Osteocyte (in vitro differentiated cells): ENCODE measurements at regions not wholly inside any gene's neighbourhood (a gene's known extent, or its start where the extent isn't known, plus 50 kb on each side); places are given as distances from the start of the nearest gene placed in this dataset.

Experiments used
- DNase-seq: peaks from one replicate; pipeline ENCODE4 v3.0.0; 2021; ENCODE audit warnings: mixed read lengths; ENCODE audit not compliant: unreplicated experiment; ENCODE audit errors: extremely low spot score
- H3K27ac Mint-ChIP-seq: one replicate; pipeline ENCODE4 v1.8.0; 2021; ENCODE audit warnings: mild to moderate bottlenecking, mixed read lengths; ENCODE audit not compliant: unreplicated experiment
- H3K27me3 Mint-ChIP-seq: one replicate; pipeline ENCODE4 v1.8.0; 2021; ENCODE audit warnings: mixed read lengths; ENCODE audit not compliant: unreplicated experiment
- H3K36me3 Mint-ChIP-seq: one replicate; pipeline ENCODE4 v1.8.0; 2021; ENCODE audit warnings: mixed read lengths; ENCODE audit not compliant: unreplicated experiment
- H3K4me1 Mint-ChIP-seq: one replicate; pipeline ENCODE4 v1.8.0; 2021; ENCODE audit warnings: mixed read lengths; ENCODE audit not compliant: unreplicated experiment
- H3K4me3 Mint-ChIP-seq: one replicate; pipeline ENCODE4 v1.8.0; 2021; ENCODE audit warnings: mild to moderate bottlenecking, moderate library complexity, mixed read lengths; ENCODE audit not compliant: unreplicated experiment
- H3K9me3 Mint-ChIP-seq: one replicate; pipeline ENCODE4 v1.8.0; 2021; ENCODE audit warnings: mixed read lengths; ENCODE audit not compliant: unreplicated experiment
- TF ChIP-seq, protein P1 (sequence below): fragments of 200-600 bp; sonication (generic); IDR thresholded peaks from 2 replicates; pipeline ENCODE4 v1.5.0; 2021; ENCODE audit warnings: antibody characterized with exemption, mild to moderate bottlenecking, moderate library complexity

DNA sequence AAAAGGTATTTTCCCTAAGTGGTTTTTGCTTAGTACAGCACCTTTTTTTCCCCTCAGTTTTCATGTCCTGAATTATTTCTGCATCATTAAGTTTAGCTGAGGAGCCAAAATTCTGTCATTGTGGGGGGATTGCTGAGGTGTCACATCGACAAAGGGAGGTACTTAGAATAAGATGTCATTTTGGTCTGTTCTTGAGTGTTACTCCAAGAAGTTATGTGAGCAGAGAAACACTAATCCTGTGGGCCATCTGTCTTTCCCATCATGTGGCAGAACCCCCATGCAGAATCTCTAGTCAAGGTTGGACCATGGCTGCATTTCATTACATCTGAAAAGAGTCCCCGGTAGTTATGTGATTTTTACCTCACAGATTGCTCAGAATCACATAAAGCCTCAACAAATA is 167.8 kb upstream of the CENPW start:
- Mint-ChIP-seq H3K36me3 (no peaks in the 10 kb centered on the region), H3K9me3 (no peaks in the 10 kb centered on the region), H3K4me1 (no peaks in the 10 kb centered on the region), H3K27ac (no peak overlapping the region), H3K4me3 (no peak overlapping the region), H3K27me3 (peaks cover 2% of the 10 kb centered on the region)
- DNase-seq: no peak
- TF ChIP-seq, protein P1, sequence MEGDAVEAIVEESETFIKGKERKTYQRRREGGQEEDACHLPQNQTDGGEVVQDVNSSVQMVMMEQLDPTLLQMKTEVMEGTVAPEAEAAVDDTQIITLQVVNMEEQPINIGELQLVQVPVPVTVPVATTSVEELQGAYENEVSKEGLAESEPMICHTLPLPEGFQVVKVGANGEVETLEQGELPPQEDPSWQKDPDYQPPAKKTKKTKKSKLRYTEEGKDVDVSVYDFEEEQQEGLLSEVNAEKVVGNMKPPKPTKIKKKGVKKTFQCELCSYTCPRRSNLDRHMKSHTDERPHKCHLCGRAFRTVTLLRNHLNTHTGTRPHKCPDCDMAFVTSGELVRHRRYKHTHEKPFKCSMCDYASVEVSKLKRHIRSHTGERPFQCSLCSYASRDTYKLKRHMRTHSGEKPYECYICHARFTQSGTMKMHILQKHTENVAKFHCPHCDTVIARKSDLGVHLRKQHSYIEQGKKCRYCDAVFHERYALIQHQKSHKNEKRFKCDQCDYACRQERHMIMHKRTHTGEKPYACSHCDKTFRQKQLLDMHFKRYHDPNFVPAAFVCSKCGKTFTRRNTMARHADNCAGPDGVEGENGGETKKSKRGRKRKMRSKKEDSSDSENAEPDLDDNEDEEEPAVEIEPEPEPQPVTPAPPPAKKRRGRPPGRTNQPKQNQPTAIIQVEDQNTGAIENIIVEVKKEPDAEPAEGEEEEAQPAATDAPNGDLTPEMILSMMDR: no peak

DNA sequence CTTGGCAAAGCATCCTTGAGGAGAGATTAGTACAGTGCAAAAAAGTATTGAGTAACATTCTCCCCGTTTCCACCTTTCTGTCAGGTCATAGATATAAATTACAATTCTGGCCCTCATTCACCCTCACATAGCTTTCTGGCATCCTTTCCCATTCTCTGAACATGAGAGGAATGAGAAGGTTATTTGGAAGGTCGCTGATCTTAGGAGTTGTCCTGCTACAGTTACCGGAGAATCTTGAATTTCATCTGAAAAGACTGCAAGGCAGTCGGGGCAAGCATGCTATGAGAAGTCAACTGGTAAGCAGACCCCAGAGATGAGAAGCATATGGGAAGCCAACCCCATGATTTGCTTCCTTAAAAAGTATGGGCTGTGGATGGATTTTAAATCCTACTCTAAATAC is 166.7 kb upstream of the CENPW start:
- Mint-ChIP-seq H3K4me3 (no peak overlapping the region), H3K27ac (no peak overlapping the region), H3K27me3 (peaks cover 4% of the 10 kb centered on the region), H3K4me1 (no peaks in the 10 kb centered on the region), H3K9me3 (no peaks in the 10 kb centered on the region), H3K36me3 (no peaks in the 10 kb centered on the region)
- TF ChIP-seq, protein P1: no peak
- DNase-seq: no peak

DNA sequence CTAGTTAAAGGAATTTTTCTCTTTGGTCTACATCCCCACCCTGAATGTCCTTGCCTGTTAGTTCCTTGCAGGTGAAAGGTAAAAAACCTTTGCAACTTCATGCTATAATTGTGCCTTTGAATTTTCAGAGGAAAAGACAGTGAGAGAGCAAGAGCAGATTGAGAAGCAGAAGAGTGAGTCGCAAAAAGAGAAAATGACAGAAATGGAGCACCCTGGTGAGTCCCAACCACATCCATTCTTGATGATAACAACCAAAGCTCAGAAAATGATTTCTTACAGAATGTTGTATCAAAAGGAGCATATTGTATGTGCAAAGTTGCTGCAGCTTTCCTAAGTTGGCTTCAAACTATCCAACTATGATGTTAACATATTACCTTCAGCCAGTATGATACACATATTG is 165.2 kb upstream of the CENPW start:
- no peaks in the 10 kb centered on the region for H3K36me3 Mint-ChIP-seq
- DNase-seq: no peak
- H3K4me1 Mint-ChIP-seq: no peaks in the 10 kb centered on the region
- no peak overlapping the region for H3K4me3 Mint-ChIP-seq
- TF ChIP-seq, protein P1: no peak
- H3K27me3 Mint-ChIP-seq: peaks cover 9% of the 10 kb centered on the region
- H3K27ac Mint-ChIP-seq: no peak overlapping the region
- no peaks in the 10 kb centered on the region for H3K9me3 Mint-ChIP-seq

DNA sequence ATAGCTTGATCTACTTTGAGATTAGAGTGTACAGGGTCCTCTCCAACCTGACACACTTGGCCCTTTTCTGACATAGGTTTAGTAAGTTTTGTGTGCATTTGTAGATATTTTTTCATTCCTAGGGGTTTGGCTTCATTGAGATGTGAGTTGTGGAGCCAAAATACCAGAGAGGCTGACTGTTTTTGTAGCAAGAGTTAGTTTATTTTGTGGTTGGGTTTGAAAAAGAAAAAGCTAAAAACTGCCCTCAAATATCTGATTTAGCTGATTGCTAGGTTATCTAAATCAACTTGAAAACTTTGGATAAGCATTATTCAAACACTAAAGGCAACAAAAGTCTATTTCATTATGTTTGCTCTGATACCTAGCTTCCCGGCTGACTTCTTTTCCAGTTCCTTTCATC is 164.7 kb upstream of the CENPW start:
- no peaks in the 10 kb centered on the region for H3K9me3 Mint-ChIP-seq
- no peaks in the 10 kb centered on the region for H3K4me1 Mint-ChIP-seq
- DNase-seq: no peak
- no peak overlapping the region for H3K4me3 Mint-ChIP-seq
- H3K27ac Mint-ChIP-seq: no peak overlapping the region
- TF ChIP-seq, protein P1: no peak
- no peaks in the 10 kb centered on the region for H3K36me3 Mint-ChIP-seq
- peaks cover 9% of the 10 kb centered on the region for H3K27me3 Mint-ChIP-seq

DNA sequence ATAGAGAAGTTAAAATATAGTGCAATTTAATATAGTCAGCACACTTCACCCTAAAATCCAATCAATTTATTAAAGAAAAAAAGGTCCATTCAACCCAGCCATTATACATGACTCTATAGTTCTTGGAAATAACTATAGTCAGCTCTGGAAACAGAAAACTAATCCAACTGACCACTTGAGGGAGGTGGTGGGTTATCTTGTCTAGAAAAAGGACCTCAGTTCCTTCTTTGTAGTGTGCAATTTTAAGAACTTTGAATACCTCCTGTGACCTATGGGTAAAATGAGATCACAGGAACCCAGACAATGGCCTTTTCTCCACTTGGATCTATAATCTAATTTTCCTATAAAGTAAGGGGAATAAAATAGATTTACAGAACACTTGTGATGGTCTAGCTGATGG is 163.6 kb upstream of the CENPW start:
- Mint-ChIP-seq H3K4me1 (no peaks in the 10 kb centered on the region), H3K27me3 (peaks cover 9% of the 10 kb centered on the region), H3K9me3 (no peaks in the 10 kb centered on the region), H3K4me3 (no peak overlapping the region), H3K27ac (no peak overlapping the region), H3K36me3 (no peaks in the 10 kb centered on the region)
- TF ChIP-seq, protein P1: peak; percentile 49
- no peak for DNase-seq
